GM23248 (cell line): ENCODE measurements at regions not wholly inside any gene's neighbourhood (a gene's known extent, or its start where the extent isn't known, plus 50 kb on each side); places are given as distances from the start of the nearest gene placed in this dataset.

ENCODE experiments used
- EZH2 ChIP-seq: fragments of 200-600 bp; sonication (generic); IDR thresholded peaks from 2 replicates; pipeline ENCODE4 v1.6.1; 2018; ENCODE audit warnings: antibody characterized with exemption, mild to moderate bottlenecking; ENCODE audit not compliant: insufficient read depth, poor library complexity, severe bottlenecking
- EZH2phosphoT487 ChIP-seq: fragments of 200-600 bp; sonication (generic); IDR thresholded peaks from 2 replicates; pipeline ENCODE4 v1.6.1; 2018; ENCODE audit warnings: antibody characterized with exemption, moderate library complexity, mild to moderate bottlenecking, low read depth; ENCODE audit not compliant: insufficient read depth

- TF ChIP-seq EZH2phosphoT487 = no peak
- no peak for TF ChIP-seq EZH2
Measured at GRCh38 chr1:238501290-238501689, 610.6 kb upstream of the ZP4 start.
